Uterus (tissue), 3 donors: ENCODE measurements at regions not wholly inside any gene's neighbourhood (a gene's known extent, or its start where the extent isn't known, plus 50 kb on each side); places are given as distances from the start of the nearest gene placed in this dataset.

Experiments
- DNase-seq, 2 donors: peaks; one replicate each; pipeline ENCODE4 v3.0.0-alpha.2; 2019 to 2020
- H3K27ac ChIP-seq, 2 donors: fragments of 200-600 bp; sonication (generic); 1 replicate in 1 of 2; 2 replicates in 1 of 2; pipeline ENCODE4 v1.5.1; 2016 to 2018
- H3K27me3 ChIP-seq, 2 donors: fragments of 200-600 bp; sonication (generic); one replicate each; pipeline ENCODE4 v1.5.1; 2018 to 2019; ENCODE audit warnings: control low read depth in 1 of 2
- H3K36me3 ChIP-seq, 2 donors: fragments of 200-600 bp; sonication (generic); one replicate each; pipeline ENCODE4 v1.5.1; 2019; ENCODE audit warnings: control low read depth in 1 of 2
- H3K4me1 ChIP-seq, 2 donors: fragments of 200-600 bp; sonication (generic); one replicate each; pipeline ENCODE4 v1.5.1; 2018 to 2019; ENCODE audit warnings: control low read depth in 1 of 2
- H3K4me3 ChIP-seq, 2 donors: fragments of 200-600 bp; sonication (generic); 1 replicate in 1 of 2; 2 replicates in 1 of 2; pipeline ENCODE4 v1.5.1; 2018 to 2019; ENCODE audit warnings: mild to moderate bottlenecking in 1 of 2
- H3K9me3 ChIP-seq, 2 donors: fragments of 200-600 bp; sonication (generic); one replicate each; pipeline ENCODE4 v1.5.1; 2019; ENCODE audit warnings: control low read depth in 1 of 2
- CTCF ChIP-seq, 4 experiments: fragments of 200-600 bp in 2 of 4; fragments of 450-650 bp in 2 of 4; sonication (generic) in 2 of 4; IDR thresholded peaks; one replicate each; pipeline ENCODE4 v1.5.1; 2016 to 2019; ENCODE audit warnings: antibody characterized with exemption in 4 of 4, mild to moderate bottlenecking in 2 of 4, moderate library complexity in 1 of 4
- POLR2A ChIP-seq, 2 donors: fragments of 450-650 bp; IDR thresholded peaks; one replicate each; pipeline ENCODE4 v1.6.1; 2016; ENCODE audit warnings: antibody characterized with exemption in 2 of 2, mild to moderate bottlenecking in 1 of 2, moderate library complexity in 1 of 2
- intact Hi-C: fragments of 100-400 bp; cut with DNase I; formaldehyde crosslinking; loops from one replicate; pipeline ENCODE4 v1.15.1; 2023; ENCODE audit warnings: low total_unique reads
- donor health status: DM: yes; HTN: yes; CAD: no.

DNA sequence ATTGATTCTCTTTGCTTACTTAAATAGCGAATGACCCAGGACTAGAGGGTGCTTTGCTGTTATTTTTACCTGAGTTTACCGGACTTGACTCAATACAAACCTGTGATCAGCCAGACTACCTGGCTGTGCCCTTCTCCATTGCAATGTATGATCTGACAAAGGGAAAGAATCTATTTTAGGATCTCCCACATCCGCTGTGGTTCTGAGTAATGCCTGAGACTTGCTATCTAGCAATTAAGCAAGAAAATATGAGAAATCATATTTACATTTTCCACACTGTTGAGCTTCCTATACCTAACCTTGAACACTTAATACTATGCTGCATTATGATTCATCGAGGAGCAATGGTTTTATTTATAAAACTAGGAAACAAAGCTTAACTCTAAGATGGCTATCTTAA lies 215.2 kb downstream of the RAD51AP2 start:
- Histone ChIP-seq H3K27me3 (no peaks in the 10 kb centered on the region), H3K9me3 (no peaks in the 10 kb centered on the region), H3K36me3 (no peaks in the 10 kb centered on the region), H3K4me1 (no peaks in the 10 kb centered on the region), H3K4me3 (no peak overlapping the region), H3K27ac (no peak overlapping the region)
- intact Hi-C loops, result no loop called here
- DNase-seq, result no peak
- no peak for TF ChIP-seq POLR2A (IDR thresholded peaks at IDR 0.05)
- TF ChIP-seq CTCF (IDR thresholded peaks at IDR 0.05), result no peak

- Histone ChIP-seq H3K9me3 (no peaks in the 10 kb centered on the region), H3K4me3 (no peak overlapping the region), H3K36me3 (no peaks in the 10 kb centered on the region), H3K27ac (no peak overlapping the region), H3K27me3 (no peaks in the 10 kb centered on the region), H3K4me1 (no peaks in the 10 kb centered on the region)
- intact Hi-C loops, result no loop called here
- DNase-seq, result no peak
- TF ChIP-seq CTCF (IDR thresholded peaks at IDR 0.05) (no peak), POLR2A (IDR thresholded peaks at IDR 0.05) (no peak)
These were observed 216.0 kb downstream of the RAD51AP2 start for GRCh38 chr2:17302281-17302680.

DNA sequence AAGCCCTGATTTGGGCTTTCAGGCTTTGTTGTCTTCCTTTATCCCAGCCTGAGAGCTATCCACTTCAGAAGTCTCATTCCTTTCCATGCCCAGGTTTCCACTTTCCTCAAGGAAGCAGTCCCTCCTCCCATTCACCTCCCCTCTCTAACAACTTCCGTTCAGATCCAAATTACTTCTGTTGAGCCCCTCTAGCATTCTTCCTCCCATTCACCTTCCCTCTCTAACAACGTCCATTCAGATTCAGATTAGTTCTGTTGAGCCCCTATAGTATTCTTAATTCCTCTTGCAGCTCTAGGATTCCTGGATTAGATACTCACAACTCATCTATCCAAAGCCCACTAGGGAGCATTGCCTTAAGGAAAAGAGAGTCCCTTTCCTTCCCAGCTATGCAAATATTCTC lies 216.8 kb downstream of the RAD51AP2 start:
- no peak for TF ChIP-seq POLR2A (IDR thresholded peaks at IDR 0.05)
- no peak for TF ChIP-seq CTCF (IDR thresholded peaks at IDR 0.05)
- H3K27me3 ChIP-seq, result no peaks in the 10 kb centered on the region
- intact Hi-C loops, result no loop called here
- no peak overlapping the region for H3K4me3 ChIP-seq
- no peaks in the 10 kb centered on the region for H3K4me1 ChIP-seq
- H3K27ac ChIP-seq, result no peak overlapping the region
- no peaks in the 10 kb centered on the region for H3K9me3 ChIP-seq
- DNase-seq, result no peak
- no peaks in the 10 kb centered on the region for H3K36me3 ChIP-seq

DNA sequence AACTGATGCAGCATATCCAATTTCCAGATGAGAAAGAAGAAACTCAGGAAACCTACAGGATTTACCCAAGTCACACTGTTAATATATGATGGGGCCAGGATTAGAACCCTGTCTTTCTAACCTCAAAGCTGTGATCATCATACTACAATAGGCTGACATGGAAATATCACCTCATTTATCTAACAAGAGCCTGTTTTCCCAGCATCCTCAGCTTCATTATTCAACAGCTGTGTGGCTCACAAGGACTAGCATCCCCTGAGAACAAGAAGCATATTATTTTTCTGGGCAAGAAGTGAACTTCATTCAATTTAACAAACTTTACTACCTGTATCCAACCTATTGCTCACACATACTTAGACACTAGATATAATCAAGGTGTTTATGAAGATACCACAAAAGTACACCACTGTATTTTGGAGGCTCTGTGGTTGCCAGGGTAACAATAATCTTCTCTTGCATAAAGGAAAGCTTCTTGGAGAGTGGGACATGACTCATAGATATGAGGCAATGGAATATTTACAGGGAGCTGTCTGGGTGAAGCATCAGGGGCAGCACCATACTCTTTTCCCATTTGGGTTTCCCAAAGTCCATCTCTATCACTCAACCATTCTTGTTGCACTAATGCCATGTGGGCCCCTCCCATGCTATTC lies 218.2 kb downstream of the RAD51AP2 start:
- intact Hi-C loops, result no loop called here
- no peak overlapping the region for H3K27ac ChIP-seq
- no peaks in the 10 kb centered on the region for H3K4me1 ChIP-seq
- no peaks in the 10 kb centered on the region for H3K36me3 ChIP-seq
- DNase-seq, result no peak
- no peaks in the 10 kb centered on the region for H3K9me3 ChIP-seq
- H3K27me3 ChIP-seq, result no peaks in the 10 kb centered on the region
- no peak overlapping the region for H3K4me3 ChIP-seq
- no peak for TF ChIP-seq POLR2A (IDR thresholded peaks at IDR 0.05)
- TF ChIP-seq CTCF (IDR thresholded peaks at IDR 0.05), result no peak

DNA sequence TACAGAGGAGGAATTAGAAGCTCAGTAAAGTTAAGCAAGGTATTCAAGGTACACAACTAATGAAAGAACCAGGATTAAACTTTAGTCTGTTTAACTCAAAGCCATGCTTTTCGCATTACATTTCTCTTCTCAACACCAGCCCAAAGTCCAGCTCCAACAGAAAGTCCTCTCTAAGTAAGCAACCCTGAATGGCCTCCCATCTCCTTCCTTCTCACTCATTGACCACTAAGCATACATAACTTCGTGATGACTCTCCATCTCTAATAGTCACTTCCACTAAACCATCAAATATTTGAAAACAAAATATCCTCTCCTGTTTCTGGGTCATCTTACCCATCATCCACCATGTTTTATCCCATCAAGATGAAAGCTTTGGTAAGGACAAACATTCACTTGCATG lies 219.8 kb downstream of the RAD51AP2 start:
- TF ChIP-seq POLR2A (IDR thresholded peaks at IDR 0.05) (no peak), CTCF (IDR thresholded peaks at IDR 0.05) (no peak)
- Histone ChIP-seq H3K36me3 (no peaks in the 10 kb centered on the region), H3K4me3 (no peak overlapping the region), H3K27me3 (no peaks in the 10 kb centered on the region), H3K9me3 (no peaks in the 10 kb centered on the region), H3K4me1 (no peaks in the 10 kb centered on the region), H3K27ac (no peak overlapping the region)
- DNase-seq, result no peak
- intact Hi-C loops, result no loop called here
